C4-2B (cell line): ENCODE measurements at regions not wholly inside any gene's neighbourhood (a gene's known extent, or its start where the extent isn't known, plus 50 kb on each side); places are given as distances from the start of the nearest gene placed in this dataset.

ENCODE experiments used
- H3K27ac ChIP-seq: fragments of 450-650 bp; 2 replicates; pipeline ENCODE4 v1.5.1; 2017
- CTCF ChIP-seq: fragments of 450-650 bp; conservative IDR thresholded peaks from 2 replicates; pipeline ENCODE4 v1.5.1; 2017; ENCODE audit warnings: mild to moderate bottlenecking
- ZFX ChIP-seq: fragments of 450-650 bp; IDR thresholded peaks from 2 replicates; pipeline ENCODE4 v1.6.1; 2017

- TF ChIP-seq CTCF: no peak
- TF ChIP-seq ZFX: no peak
- no peak overlapping the region for H3K27ac ChIP-seq
Observed at GRCh38 chr13:72146816-72147215, 279.8 kb upstream of the DACH1 start.

GRCh38 chr13:72145383-72145782 is 278.4 kb upstream of the DACH1 start:
- TF ChIP-seq ZFX (no peak), CTCF (no peak)
- no peak overlapping the region for H3K27ac ChIP-seq

GRCh38 chr13:72144636-72145035 is 277.6 kb upstream of the DACH1 start:
- no peak for TF ChIP-seq CTCF
- TF ChIP-seq ZFX: no peak

GRCh38 chr13:72141855-72142519 is 275.0 kb upstream of the DACH1 start:
- no peak overlapping the region for H3K27ac ChIP-seq
- TF ChIP-seq ZFX: no peak
- no peak for TF ChIP-seq CTCF

More at GRCh38 chr13:72144636-72145035, 277.6 kb upstream of the DACH1 start:
- H3K27ac ChIP-seq: no peak overlapping the region

- no peak overlapping the region for H3K27ac ChIP-seq
- no peak for TF ChIP-seq ZFX
Observed at GRCh38 chr13:72139192-72139591, 272.2 kb upstream of the DACH1 start.

GRCh38 chr13:72132075-72132474 is 265.1 kb upstream of the DACH1 start:
- TF ChIP-seq ZFX: no peak
- TF ChIP-seq CTCF: no peak
- no peak overlapping the region for H3K27ac ChIP-seq

- no peak overlapping the region for H3K27ac ChIP-seq
- no peak for TF ChIP-seq ZFX
- TF ChIP-seq CTCF: no peak
Observed at GRCh38 chr13:72129117-72129516, 262.1 kb upstream of the DACH1 start.

- H3K27ac ChIP-seq: no peak overlapping the region
- no peak for TF ChIP-seq ZFX
- no peak for TF ChIP-seq CTCF
Observed at GRCh38 chr13:72127031-72127430, 260.0 kb upstream of the DACH1 start.
